BJ (cell line): ENCODE measurements at regions not wholly inside any gene's neighbourhood (a gene's known extent, or its start where the extent isn't known, plus 50 kb on each side); places are given as distances from the start of the nearest gene placed in this dataset.

ENCODE experiments used
- CTCF ChIA-PET: fragments of 350-600 bp; formaldehyde crosslinking; extraction: SDS; loops from one replicate; lab custom pipeline; 2021; ENCODE audit warnings: antibody characterized with exemption, inconsistent platforms; lab: Yijun Ruan, JAX
- POLR2A ChIA-PET: fragments of 300-600 bp; sonication (Branson Sonifier 250); formaldehyde crosslinking; extraction: SDS; loops from one replicate; lab custom pipeline; 2021; ENCODE audit warnings: antibody characterized with exemption; lab: Charles Lee
- DNase-seq: peaks from one replicate; pipeline ENCODE4 v3.0.0-alpha.2; 2011; ENCODE audit warnings: low read depth
- H3K27me3 ChIP-seq: 2 replicates; pipeline ENCODE4 v1.6.0; 2011; ENCODE audit warnings: low read length; ENCODE audit not compliant: control insufficient read depth, insufficient read depth
- H3K36me3 ChIP-seq: 2 replicates; pipeline ENCODE4 v1.5.1; 2011; ENCODE audit warnings: low read length; ENCODE audit not compliant: control insufficient read depth, insufficient read depth
- H3K4me3 ChIP-seq: 2 replicates; pipeline ENCODE4 v1.5.1; 2011; ENCODE audit warnings: low read depth, mild to moderate bottlenecking, control low read depth, low read length
- TF ChIP-seq, protein P1 (sequence below): IDR thresholded peaks from 2 replicates; pipeline ENCODE4 v1.5.1; 2011; ENCODE audit warnings: low read depth, mild to moderate bottlenecking, control low read depth, inconsistent platforms, low read length, moderate library complexity; ENCODE audit not compliant: insufficient read depth

- CTCF ChIA-PET, result no interaction called here
Observed at GRCh38 chr7:67462781-67463191, 466.2 kb downstream of the TYW1 start.

DNA sequence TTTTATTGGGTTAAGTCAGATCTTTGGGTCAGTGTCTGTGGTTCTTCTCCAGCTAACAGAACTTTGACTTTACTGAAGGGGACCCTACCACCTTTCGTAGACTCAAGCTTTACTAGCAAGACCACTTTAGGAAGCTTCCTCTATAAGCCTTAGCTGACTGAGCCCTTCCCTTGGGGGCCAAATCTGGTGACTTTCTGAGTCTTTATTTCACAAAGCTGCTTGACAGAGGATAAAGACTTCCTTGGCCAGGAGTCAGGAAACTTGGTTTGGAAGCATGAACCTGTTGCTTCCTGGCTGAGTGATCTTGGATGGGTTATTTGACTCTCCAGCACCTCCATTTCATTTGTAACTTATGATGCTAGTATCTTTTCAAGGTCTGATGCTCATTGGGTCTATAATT lies 466.7 kb downstream of the TYW1 start:
- H3K4me3 ChIP-seq, result no peak overlapping the region
- ChIA-PET POLR2A (no interaction called here), CTCF (no interaction called here)
- TF ChIP-seq, protein P1, sequence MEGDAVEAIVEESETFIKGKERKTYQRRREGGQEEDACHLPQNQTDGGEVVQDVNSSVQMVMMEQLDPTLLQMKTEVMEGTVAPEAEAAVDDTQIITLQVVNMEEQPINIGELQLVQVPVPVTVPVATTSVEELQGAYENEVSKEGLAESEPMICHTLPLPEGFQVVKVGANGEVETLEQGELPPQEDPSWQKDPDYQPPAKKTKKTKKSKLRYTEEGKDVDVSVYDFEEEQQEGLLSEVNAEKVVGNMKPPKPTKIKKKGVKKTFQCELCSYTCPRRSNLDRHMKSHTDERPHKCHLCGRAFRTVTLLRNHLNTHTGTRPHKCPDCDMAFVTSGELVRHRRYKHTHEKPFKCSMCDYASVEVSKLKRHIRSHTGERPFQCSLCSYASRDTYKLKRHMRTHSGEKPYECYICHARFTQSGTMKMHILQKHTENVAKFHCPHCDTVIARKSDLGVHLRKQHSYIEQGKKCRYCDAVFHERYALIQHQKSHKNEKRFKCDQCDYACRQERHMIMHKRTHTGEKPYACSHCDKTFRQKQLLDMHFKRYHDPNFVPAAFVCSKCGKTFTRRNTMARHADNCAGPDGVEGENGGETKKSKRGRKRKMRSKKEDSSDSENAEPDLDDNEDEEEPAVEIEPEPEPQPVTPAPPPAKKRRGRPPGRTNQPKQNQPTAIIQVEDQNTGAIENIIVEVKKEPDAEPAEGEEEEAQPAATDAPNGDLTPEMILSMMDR, result no peak
- DNase-seq, result no peak
- no peaks in the 10 kb centered on the region for H3K36me3 ChIP-seq
- H3K27me3 ChIP-seq, result no peaks in the 10 kb centered on the region

More at GRCh38 chr7:67462781-67463191, 466.2 kb downstream of the TYW1 start:
- H3K36me3 ChIP-seq, result no peaks in the 10 kb centered on the region
- no peak for DNase-seq
- POLR2A ChIA-PET, result no interaction called here
- TF ChIP-seq, protein P1, result no peak
- no peaks in the 10 kb centered on the region for H3K27me3 ChIP-seq
- no peak overlapping the region for H3K4me3 ChIP-seq

GRCh38 chr7:67463983-67464382 lies 467.4 kb downstream of the TYW1 start:
- no peak for DNase-seq
- no peaks in the 10 kb centered on the region for H3K36me3 ChIP-seq
- ChIA-PET POLR2A (no interaction called here), CTCF (no interaction called here)
- H3K4me3 ChIP-seq, result no peak overlapping the region
- TF ChIP-seq, protein P1, result no peak
- H3K27me3 ChIP-seq, result no peaks in the 10 kb centered on the region

GRCh38 chr7:67466109-67466508 lies 469.5 kb downstream of the TYW1 start:
- DNase-seq, result no peak
- ChIA-PET CTCF (no interaction called here), POLR2A (no interaction called here)
- Histone ChIP-seq H3K36me3 (no peaks in the 10 kb centered on the region), H3K27me3 (no peaks in the 10 kb centered on the region), H3K4me3 (no peak overlapping the region)
- TF ChIP-seq, protein P1, result no peak

DNA sequence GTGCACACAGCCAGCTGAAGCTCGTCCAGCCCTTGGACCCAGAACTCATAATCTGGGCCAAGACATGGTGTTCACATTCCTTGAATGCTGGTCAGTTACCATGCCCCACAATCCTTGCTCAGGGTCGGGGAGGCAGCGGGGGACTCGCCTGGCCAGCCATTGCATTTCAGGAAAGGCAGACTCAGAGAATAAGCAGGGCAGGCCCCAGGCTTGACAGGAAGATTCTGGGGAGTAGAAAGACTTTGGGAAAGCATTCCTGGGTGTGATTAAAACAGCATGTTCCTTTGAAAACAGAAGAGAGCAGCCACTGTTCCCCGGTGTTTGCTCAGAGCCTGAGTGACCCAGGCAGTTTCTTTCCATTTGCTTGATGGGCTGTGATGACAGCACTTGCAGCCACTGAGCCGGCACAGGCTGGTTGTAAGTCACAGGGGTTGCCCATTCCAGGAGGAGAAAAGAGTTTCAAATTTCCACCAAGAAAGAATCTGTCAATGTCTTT lies 473.7 kb downstream of the TYW1 start:
- TF ChIP-seq, protein P1, result no peak
- no peaks in the 10 kb centered on the region for H3K36me3 ChIP-seq
- POLR2A ChIA-PET, result no interaction called here
- H3K4me3 ChIP-seq, result no peak overlapping the region
- CTCF ChIA-PET, result no interaction called here
- H3K27me3 ChIP-seq, result no peaks in the 10 kb centered on the region
- no peak for DNase-seq
